GM23338 (cell line): ENCODE measurements at regions not wholly inside any gene's neighbourhood (a gene's known extent, or its start where the extent isn't known, plus 50 kb on each side); places are given as distances from the start of the nearest gene placed in this dataset.

Experiments used
- ATAC-seq: fragments of 200-7000 bp; cut with Tn5 transposase; 3 replicates; pipeline ENCODE4 v1.9.1; 2020
- DNase-seq: peaks from one replicate; pipeline ENCODE4 v3.0.0-alpha.2; 2015; ENCODE audit warnings: low spot score
- H2AFZ ChIP-seq: fragments of 200-600 bp; sonication (generic); 2 replicates; pipeline ENCODE4 v1.8.0; 2016; ENCODE audit warnings: antibody characterized with exemption, mild to moderate bottlenecking, moderate library complexity
- H3F3A ChIP-seq: fragments of 200-600 bp; sonication (generic); replicated peaks from 2 replicates; pipeline ENCODE4 v1.8.0; 2017; ENCODE audit warnings: antibody characterized with exemption, mixed run types, low read depth
- H3K27ac ChIP-seq: fragments of 200-600 bp; sonication (generic); 2 replicates; pipeline ENCODE4 v1.6.1; 2016; ENCODE audit warnings: low read depth
- H3K27me3 ChIP-seq: fragments of 200-600 bp; sonication (generic); 2 replicates; pipeline ENCODE4 v1.8.0; 2016; ENCODE audit warnings: mild to moderate bottlenecking, mixed run types, moderate library complexity; ENCODE audit not compliant: insufficient read depth
- H3K36me3 ChIP-seq: fragments of 200-600 bp; sonication (generic); 2 replicates; pipeline ENCODE4 v1.8.0; 2016; ENCODE audit warnings: mild to moderate bottlenecking; ENCODE audit not compliant: insufficient read depth
- H3K4me1 ChIP-seq: fragments of 200-600 bp; sonication (generic); 2 replicates; pipeline ENCODE4 v1.8.0; 2016; ENCODE audit warnings: mild to moderate bottlenecking, moderate library complexity; ENCODE audit not compliant: insufficient read depth
- H3K4me2 ChIP-seq: fragments of 200-600 bp; sonication (generic); 2 replicates; pipeline ENCODE4 v1.7.1; 2017; ENCODE audit warnings: mixed run types
- H3K4me3 ChIP-seq: fragments of 200-600 bp; sonication (generic); 2 replicates; pipeline ENCODE4 v1.6.1; 2016; ENCODE audit warnings: mixed run types
- H3K79me2 ChIP-seq: fragments of 200-600 bp; sonication (generic); replicated peaks from 2 replicates; pipeline ENCODE4 v1.8.0; 2017; ENCODE audit warnings: mild to moderate bottlenecking; ENCODE audit not compliant: insufficient read depth
- H3K9me2 ChIP-seq: fragments of 200-600 bp; sonication (generic); 2 replicates; pipeline ENCODE4 v1.8.0; 2017; ENCODE audit not compliant: insufficient read depth
- H4K20me1 ChIP-seq: fragments of 200-600 bp; sonication (generic); replicated peaks from 2 replicates; pipeline ENCODE4 v1.8.0; 2017; ENCODE audit warnings: mild to moderate bottlenecking; ENCODE audit not compliant: insufficient read depth
- H3K27ac Mint-ChIP-seq: 2 replicates; pipeline ENCODE4 v1.8.0; 2020; ENCODE audit warnings: inconsistent platforms, mild to moderate bottlenecking, moderate library complexity, mixed read lengths
- H3K27me3 Mint-ChIP-seq: 3 replicates; pipeline ENCODE4 v1.8.0; 2022; ENCODE audit warnings: low read depth, mild to moderate bottlenecking, moderate library complexity, mixed read lengths, inconsistent platforms; ENCODE audit not compliant: insufficient read depth, poor library complexity
- H3K36me3 Mint-ChIP-seq: 3 replicates; pipeline ENCODE4 v1.8.0; 2021; ENCODE audit warnings: low read depth, mild to moderate bottlenecking, inconsistent platforms, moderate library complexity, mixed read lengths
- H3K4me1 Mint-ChIP-seq: 3 replicates; pipeline ENCODE4 v1.8.0; 2020; ENCODE audit warnings: mild to moderate bottlenecking, inconsistent platforms, mixed read lengths
- H3K4me3 Mint-ChIP-seq: 3 replicates; pipeline ENCODE4 v1.8.0; 2021; ENCODE audit warnings: moderate library complexity, mild to moderate bottlenecking, inconsistent platforms, mixed read lengths
- H3K9me3 Mint-ChIP-seq: 3 replicates; pipeline ENCODE4 v1.8.0; 2020; ENCODE audit warnings: moderate library complexity, mild to moderate bottlenecking, inconsistent platforms, mixed read lengths
- CREB1 ChIP-seq: fragments of 250-450 bp; sonication (Bioruptor Pico); IDR thresholded peaks from 2 replicates; pipeline ENCODE4 v1.5.0; 2020; ENCODE audit warnings: low read depth, mild to moderate bottlenecking, moderate library complexity
- EZH2phosphoT487 ChIP-seq: fragments of 200-600 bp; sonication (generic); IDR thresholded peaks from one replicate; pipeline ENCODE4 v1.8.1; 2018; ENCODE audit warnings: antibody characterized with exemption; ENCODE audit not compliant: unreplicated experiment
- NANOG ChIP-seq: IDR thresholded peaks from 2 replicates; pipeline ENCODE4 v1.6.1; 2016; ENCODE audit warnings: antibody characterized with exemption, borderline replicate concordance
- ZNF114 ChIP-seq: fragments of 250-450 bp; sonication (Bioruptor Pico); IDR thresholded peaks from 2 replicates; pipeline ENCODE4 v1.5.0; 2020; ENCODE audit warnings: mild to moderate bottlenecking, moderate library complexity
- ZNF331 ChIP-seq: fragments of 250-450 bp; sonication (Bioruptor Pico); IDR thresholded peaks from 2 replicates; pipeline ENCODE4 v1.5.0; 2020; ENCODE audit warnings: low read depth, mild to moderate bottlenecking, moderate library complexity
- TF ChIP-seq, protein P1 (sequence below), 2 experiments: fragments of 200-600 bp in 1 of 2; sonication (generic) in 1 of 2; conservative IDR thresholded peaks; 2 replicates each; pipeline versions ENCODE4 v1.5.1 to v1.6.1; 2016 to 2017; ENCODE audit warnings: antibody characterized with exemption in 2 of 2, low read depth in 2 of 2, mild to moderate bottlenecking in 2 of 2, moderate library complexity in 1 of 2
- TF ChIP-seq, protein P2 (sequence below): IDR thresholded peaks from 2 replicates; pipeline ENCODE4 v1.6.1; 2016; ENCODE audit warnings: antibody characterized with exemption
- TF ChIP-seq, protein P3 (sequence below): IDR thresholded peaks from one replicate; pipeline ENCODE4 v1.6.1; 2018; ENCODE audit warnings: antibody characterized with exemption; ENCODE audit not compliant: unreplicated experiment
- TF ChIP-seq, protein P4 (sequence below): fragments of 250-450 bp; sonication (Bioruptor Pico); IDR thresholded peaks from 2 replicates; pipeline ENCODE4 v1.5.0; 2020; ENCODE audit warnings: mild to moderate bottlenecking, moderate library complexity

DNA sequence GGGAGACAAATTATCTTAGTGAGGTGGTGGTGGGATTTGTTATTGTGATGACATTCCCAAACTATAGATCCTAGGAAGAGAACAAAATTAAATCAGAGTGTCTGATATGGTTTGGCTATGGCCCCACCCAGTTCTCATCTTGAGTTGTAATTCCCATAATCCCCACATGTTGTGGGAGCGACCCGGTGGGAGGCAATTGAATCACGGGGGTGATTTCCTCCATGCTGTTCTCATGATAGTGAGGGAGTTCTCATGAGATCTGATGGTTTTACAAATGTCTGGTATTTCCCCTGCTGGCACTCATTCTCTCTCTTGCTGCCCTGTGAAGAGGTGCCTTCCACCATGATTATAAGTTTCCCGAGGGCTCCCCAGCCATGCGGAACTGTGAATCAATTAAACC lies 62.0 kb downstream of the RPL22L1 start (continued):
- TF ChIP-seq, protein P1, sequence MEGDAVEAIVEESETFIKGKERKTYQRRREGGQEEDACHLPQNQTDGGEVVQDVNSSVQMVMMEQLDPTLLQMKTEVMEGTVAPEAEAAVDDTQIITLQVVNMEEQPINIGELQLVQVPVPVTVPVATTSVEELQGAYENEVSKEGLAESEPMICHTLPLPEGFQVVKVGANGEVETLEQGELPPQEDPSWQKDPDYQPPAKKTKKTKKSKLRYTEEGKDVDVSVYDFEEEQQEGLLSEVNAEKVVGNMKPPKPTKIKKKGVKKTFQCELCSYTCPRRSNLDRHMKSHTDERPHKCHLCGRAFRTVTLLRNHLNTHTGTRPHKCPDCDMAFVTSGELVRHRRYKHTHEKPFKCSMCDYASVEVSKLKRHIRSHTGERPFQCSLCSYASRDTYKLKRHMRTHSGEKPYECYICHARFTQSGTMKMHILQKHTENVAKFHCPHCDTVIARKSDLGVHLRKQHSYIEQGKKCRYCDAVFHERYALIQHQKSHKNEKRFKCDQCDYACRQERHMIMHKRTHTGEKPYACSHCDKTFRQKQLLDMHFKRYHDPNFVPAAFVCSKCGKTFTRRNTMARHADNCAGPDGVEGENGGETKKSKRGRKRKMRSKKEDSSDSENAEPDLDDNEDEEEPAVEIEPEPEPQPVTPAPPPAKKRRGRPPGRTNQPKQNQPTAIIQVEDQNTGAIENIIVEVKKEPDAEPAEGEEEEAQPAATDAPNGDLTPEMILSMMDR (conservative IDR thresholded peaks at IDR 0.05; ENCODE audit: low read depth in 2 of 2): no peak
- TF ChIP-seq ZNF331 (CRISPR knock-in tag) (no peak), ZNF114 (CRISPR knock-in tag) (no peak), EZH2phosphoT487 (no peak), CREB1 (CRISPR knock-in tag) (no peak), NANOG (no peak)
- TF ChIP-seq, protein P2, sequence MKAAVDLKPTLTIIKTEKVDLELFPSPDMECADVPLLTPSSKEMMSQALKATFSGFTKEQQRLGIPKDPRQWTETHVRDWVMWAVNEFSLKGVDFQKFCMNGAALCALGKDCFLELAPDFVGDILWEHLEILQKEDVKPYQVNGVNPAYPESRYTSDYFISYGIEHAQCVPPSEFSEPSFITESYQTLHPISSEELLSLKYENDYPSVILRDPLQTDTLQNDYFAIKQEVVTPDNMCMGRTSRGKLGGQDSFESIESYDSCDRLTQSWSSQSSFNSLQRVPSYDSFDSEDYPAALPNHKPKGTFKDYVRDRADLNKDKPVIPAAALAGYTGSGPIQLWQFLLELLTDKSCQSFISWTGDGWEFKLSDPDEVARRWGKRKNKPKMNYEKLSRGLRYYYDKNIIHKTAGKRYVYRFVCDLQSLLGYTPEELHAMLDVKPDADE: no peak

DNA sequence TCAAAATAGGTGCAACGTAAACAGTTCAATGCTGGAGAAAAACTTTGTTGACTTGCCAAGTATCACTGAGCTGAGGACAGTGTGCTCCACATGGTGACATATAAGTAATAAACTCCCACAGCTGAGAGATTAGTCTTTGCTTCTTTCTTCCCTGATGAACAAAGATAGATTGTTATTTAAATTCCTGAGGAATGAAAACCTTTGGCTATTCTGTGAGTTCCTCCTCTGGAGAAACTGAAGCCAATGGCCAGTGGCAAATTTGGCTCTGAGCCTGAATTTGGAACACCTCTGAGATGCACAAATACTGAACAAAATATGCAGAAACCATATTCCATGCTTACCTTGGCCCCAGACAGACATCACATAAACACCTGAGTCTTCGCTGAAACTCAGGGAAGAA lies 63.3 kb downstream of the RPL22L1 start:
- Histone ChIP-seq H2AFZ (no peak overlapping the region), H3F3A (no peaks in the 10 kb centered on the region), H3K4me3 (no peak overlapping the region), H4K20me1 (no peaks in the 10 kb centered on the region), H3K36me3 (no peaks in the 10 kb centered on the region), H3K4me1 (peaks cover 14% of the 10 kb centered on the region; the same call in 1 of the 2 replicates), H3K4me2 (no peak overlapping the region), H3K9me2 (no peaks in the 10 kb centered on the region; the same call in 1 of the 2 replicates), H3K27ac (no peak overlapping the region), H3K79me2 (no peaks in the 10 kb centered on the region), H3K27me3 (no peaks in the 10 kb centered on the region)
- Mint-ChIP-seq H3K9me3 (peaks cover 7% of the 10 kb centered on the region; the same call in 1 of the 3 replicates), H3K4me3 (no peak overlapping the region), H3K36me3 (no peaks in the 10 kb centered on the region; the same call in 2 of the 3 replicates), H3K27ac (no peak overlapping the region), H3K27me3 (peaks cover 2% of the 10 kb centered on the region), H3K4me1 (peaks cover 11% of the 10 kb centered on the region; the same call in 2 of the 3 replicates)
- ATAC-seq (no peak), DNase-seq (no peak)
- TF ChIP-seq NANOG (no peak), EZH2phosphoT487 (no peak), ZNF331 (CRISPR knock-in tag) (no peak), ZNF114 (CRISPR knock-in tag) (no peak)
- TF ChIP-seq, protein P3, sequence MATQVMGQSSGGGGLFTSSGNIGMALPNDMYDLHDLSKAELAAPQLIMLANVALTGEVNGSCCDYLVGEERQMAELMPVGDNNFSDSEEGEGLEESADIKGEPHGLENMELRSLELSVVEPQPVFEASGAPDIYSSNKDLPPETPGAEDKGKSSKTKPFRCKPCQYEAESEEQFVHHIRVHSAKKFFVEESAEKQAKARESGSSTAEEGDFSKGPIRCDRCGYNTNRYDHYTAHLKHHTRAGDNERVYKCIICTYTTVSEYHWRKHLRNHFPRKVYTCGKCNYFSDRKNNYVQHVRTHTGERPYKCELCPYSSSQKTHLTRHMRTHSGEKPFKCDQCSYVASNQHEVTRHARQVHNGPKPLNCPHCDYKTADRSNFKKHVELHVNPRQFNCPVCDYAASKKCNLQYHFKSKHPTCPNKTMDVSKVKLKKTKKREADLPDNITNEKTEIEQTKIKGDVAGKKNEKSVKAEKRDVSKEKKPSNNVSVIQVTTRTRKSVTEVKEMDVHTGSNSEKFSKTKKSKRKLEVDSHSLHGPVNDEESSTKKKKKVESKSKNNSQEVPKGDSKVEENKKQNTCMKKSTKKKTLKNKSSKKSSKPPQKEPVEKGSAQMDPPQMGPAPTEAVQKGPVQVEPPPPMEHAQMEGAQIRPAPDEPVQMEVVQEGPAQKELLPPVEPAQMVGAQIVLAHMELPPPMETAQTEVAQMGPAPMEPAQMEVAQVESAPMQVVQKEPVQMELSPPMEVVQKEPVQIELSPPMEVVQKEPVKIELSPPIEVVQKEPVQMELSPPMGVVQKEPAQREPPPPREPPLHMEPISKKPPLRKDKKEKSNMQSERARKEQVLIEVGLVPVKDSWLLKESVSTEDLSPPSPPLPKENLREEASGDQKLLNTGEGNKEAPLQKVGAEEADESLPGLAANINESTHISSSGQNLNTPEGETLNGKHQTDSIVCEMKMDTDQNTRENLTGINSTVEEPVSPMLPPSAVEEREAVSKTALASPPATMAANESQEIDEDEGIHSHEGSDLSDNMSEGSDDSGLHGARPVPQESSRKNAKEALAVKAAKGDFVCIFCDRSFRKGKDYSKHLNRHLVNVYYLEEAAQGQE: no peak
- TF ChIP-seq, protein P1 (conservative IDR thresholded peaks at IDR 0.05; ENCODE audit: low read depth in 2 of 2): no peak
- TF ChIP-seq, protein P4, sequence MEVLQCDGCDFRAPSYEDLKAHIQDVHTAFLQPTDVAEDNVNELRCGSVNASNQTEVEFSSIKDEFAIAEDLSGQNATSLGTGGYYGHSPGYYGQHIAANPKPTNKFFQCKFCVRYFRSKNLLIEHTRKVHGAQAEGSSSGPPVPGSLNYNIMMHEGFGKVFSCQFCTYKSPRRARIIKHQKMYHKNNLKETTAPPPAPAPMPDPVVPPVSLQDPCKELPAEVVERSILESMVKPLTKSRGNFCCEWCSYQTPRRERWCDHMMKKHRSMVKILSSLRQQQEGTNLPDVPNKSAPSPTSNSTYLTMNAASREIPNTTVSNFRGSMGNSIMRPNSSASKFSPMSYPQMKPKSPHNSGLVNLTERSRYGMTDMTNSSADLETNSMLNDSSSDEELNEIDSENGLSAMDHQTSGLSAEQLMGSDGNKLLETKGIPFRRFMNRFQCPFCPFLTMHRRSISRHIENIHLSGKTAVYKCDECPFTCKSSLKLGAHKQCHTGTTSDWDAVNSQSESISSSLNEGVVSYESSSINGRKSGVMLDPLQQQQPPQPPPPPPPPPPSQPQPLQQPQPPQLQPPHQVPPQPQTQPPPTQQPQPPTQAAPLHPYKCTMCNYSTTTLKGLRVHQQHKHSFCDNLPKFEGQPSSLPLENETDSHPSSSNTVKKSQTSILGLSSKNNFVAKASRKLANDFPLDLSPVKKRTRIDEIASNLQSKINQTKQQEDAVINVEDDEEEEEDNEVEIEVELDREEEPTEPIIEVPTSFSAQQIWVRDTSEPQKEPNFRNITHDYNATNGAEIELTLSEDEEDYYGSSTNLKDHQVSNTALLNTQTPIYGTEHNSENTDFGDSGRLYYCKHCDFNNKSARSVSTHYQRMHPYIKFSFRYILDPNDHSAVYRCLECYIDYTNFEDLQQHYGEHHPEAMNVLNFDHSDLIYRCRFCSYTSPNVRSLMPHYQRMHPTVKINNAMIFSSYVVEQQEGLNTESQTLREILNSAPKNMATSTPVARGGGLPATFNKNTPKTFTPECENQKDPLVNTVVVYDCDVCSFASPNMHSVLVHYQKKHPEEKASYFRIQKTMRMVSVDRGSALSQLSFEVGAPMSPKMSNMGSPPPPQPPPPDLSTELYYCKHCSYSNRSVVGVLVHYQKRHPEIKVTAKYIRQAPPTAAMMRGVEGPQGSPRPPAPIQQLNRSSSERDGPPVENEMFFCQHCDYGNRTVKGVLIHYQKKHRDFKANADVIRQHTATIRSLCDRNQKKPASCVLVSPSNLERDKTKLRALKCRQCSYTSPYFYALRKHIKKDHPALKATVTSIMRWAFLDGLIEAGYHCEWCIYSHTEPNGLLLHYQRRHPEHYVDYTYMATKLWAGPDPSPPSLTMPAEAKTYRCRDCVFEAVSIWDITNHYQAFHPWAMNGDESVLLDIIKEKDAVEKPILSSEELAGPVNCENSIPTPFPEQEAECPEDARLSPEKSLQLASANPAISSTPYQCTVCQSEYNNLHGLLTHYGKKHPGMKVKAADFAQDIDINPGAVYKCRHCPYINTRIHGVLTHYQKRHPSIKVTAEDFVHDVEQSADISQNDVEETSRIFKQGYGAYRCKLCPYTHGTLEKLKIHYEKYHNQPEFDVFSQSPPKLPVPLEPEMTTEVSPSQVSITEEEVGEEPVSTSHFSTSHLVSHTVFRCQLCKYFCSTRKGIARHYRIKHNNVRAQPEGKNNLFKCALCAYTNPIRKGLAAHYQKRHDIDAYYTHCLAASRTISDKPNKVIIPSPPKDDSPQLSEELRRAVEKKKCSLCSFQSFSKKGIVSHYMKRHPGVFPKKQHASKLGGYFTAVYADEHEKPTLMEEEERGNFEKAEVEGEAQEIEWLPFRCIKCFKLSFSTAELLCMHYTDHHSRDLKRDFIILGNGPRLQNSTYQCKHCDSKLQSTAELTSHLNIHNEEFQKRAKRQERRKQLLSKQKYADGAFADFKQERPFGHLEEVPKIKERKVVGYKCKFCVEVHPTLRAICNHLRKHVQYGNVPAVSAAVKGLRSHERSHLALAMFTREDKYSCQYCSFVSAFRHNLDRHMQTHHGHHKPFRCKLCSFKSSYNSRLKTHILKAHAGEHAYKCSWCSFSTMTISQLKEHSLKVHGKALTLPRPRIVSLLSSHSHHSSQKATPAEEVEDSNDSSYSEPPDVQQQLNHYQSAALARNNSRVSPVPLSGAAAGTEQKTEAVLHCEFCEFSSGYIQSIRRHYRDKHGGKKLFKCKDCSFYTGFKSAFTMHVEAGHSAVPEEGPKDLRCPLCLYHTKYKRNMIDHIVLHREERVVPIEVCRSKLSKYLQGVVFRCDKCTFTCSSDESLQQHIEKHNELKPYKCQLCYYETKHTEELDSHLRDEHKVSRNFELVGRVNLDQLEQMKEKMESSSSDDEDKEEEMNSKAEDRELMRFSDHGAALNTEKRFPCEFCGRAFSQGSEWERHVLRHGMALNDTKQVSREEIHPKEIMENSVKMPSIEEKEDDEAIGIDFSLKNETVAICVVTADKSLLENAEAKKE (CRISPR knock-in tag): no peak
